COR-L47 (cell line): ENCODE measurements at regions not wholly inside any gene's neighbourhood (a gene's known extent, or its start where the extent isn't known, plus 50 kb on each side); places are given as distances from the start of the nearest gene placed in this dataset.

Experiments
- DNase-seq: peaks from one replicate; lab custom pipeline; 2025; lab: John Stamatoyannopoulos, UW

GRCh38 chr11:110832080-110832479, 119.8 kb upstream of the ARHGAP20 start:
- no peak for DNase-seq

GRCh38 chr11:110830747-110831146, 118.5 kb upstream of the ARHGAP20 start:
- no peak for DNase-seq

GRCh38 chr11:110830344-110830743, 118.1 kb upstream of the ARHGAP20 start:
- DNase-seq, result no peak

GRCh38 chr11:110829873-110830272, 117.6 kb upstream of the ARHGAP20 start:
- no peak for DNase-seq

GRCh38 chr11:110828086-110828485, 115.8 kb upstream of the ARHGAP20 start:
- DNase-seq, result no peak

- DNase-seq, result no peak
These were observed 115.0 kb upstream of the ARHGAP20 start for GRCh38 chr11:110827276-110827675.

GRCh38 chr11:110824912-110825620, 112.8 kb upstream of the ARHGAP20 start:
- DNase-seq, result no peak

GRCh38 chr11:110818032-110818687, 105.9 kb upstream of the ARHGAP20 start:
- DNase-seq, result no peak

GRCh38 chr11:110812086-110812733, 100.0 kb upstream of the ARHGAP20 start:
- DNase-seq, result no peak

GRCh38 chr11:110809417-110810199, 97.4 kb upstream of the ARHGAP20 start:
- DNase-seq, result no peak

GRCh38 chr11:110808248-110808647, 96.0 kb upstream of the ARHGAP20 start:
- DNase-seq, result no peak

GRCh38 chr11:110807801-110808200, 95.6 kb upstream of the ARHGAP20 start:
- no peak for DNase-seq

GRCh38 chr11:110805756-110806155, 93.5 kb upstream of the ARHGAP20 start:
- no peak for DNase-seq

GRCh38 chr11:110802162-110802561, 89.9 kb upstream of the ARHGAP20 start:
- DNase-seq, result no peak

GRCh38 chr11:110801328-110801727, 89.1 kb upstream of the ARHGAP20 start:
- DNase-seq, result no peak

GRCh38 chr11:110798201-110798900, 86.1 kb upstream of the ARHGAP20 start:
- no peak for DNase-seq

GRCh38 chr11:110797453-110797852, 85.2 kb upstream of the ARHGAP20 start:
- no peak for DNase-seq

- no peak for DNase-seq
These were observed 82.9 kb upstream of the ARHGAP20 start for GRCh38 chr11:110795112-110795624.

- no peak for DNase-seq
These were observed 81.3 kb upstream of the ARHGAP20 start for GRCh38 chr11:110793556-110793955.

- no peak for DNase-seq
These were observed 79.4 kb upstream of the ARHGAP20 start for GRCh38 chr11:110791621-110792020.

GRCh38 chr11:110787680-110788079, 75.4 kb upstream of the ARHGAP20 start:
- no peak for DNase-seq
